ENCODE measurements at regions not wholly inside any gene's neighbourhood (a gene's known extent, or its start where the extent isn't known, plus 50 kb on each side); places are given as distances from the start of the nearest gene placed in this dataset.

- Histone ChIP-seq H3K4me3 (ENCODE audit: low read length in 3 of 3) (no peak overlapping the region), H3K9me3 (ENCODE audit: control insufficient read depth in 3 of 3, low read length in 3 of 3) (no peaks in the 10 kb centered on the region), H3K9ac (ENCODE audit: low read depth in 1 of 3, low read length in 3 of 3) (no peak overlapping the region), H3K27ac (ENCODE audit: low read depth, low read length) (no peak overlapping the region), H3K36me3 (ENCODE audit: control insufficient read depth in 3 of 3, insufficient read depth in 3 of 3, low read length in 3 of 3) (no peaks in the 10 kb centered on the region), H3K4me1 (ENCODE audit: control insufficient read depth in 3 of 3, insufficient read depth in 3 of 3, low read length in 3 of 3) (no peaks in the 10 kb centered on the region), H3K27me3 (ENCODE audit: control insufficient read depth in 3 of 3, insufficient read depth in 3 of 3, low read length in 3 of 3) (peaks cover 0 to 4% (median 0%) of the 10 kb centered on the region in 3 donors)
Observed at GRCh38 chr4:100070868-100071267, 119.4 kb downstream of the DDIT4L start.

GRCh38 chr4:100069207-100069606 is 119.1 kb upstream of the H2AZ1 start:
- Histone ChIP-seq H3K4me1 (ENCODE audit: control insufficient read depth in 3 of 3, insufficient read depth in 3 of 3, low read length in 3 of 3) (no peaks in the 10 kb centered on the region), H3K27ac (ENCODE audit: low read depth, low read length) (no peak overlapping the region), H3K9me3 (ENCODE audit: control insufficient read depth in 3 of 3, low read length in 3 of 3) (no peaks in the 10 kb centered on the region), H3K9ac (ENCODE audit: low read depth in 1 of 3, low read length in 3 of 3) (no peak overlapping the region), H3K4me3 (ENCODE audit: low read length in 3 of 3) (no peak overlapping the region), H3K27me3 (ENCODE audit: control insufficient read depth in 3 of 3, insufficient read depth in 3 of 3, low read length in 3 of 3) (peaks cover 0 to 4% (median 0%) of the 10 kb centered on the region in 3 donors), H3K36me3 (ENCODE audit: control insufficient read depth in 3 of 3, insufficient read depth in 3 of 3, low read length in 3 of 3) (no peaks in the 10 kb centered on the region)

- H3K36me3 ChIP-seq (ENCODE audit: control insufficient read depth in 3 of 3, insufficient read depth in 3 of 3, low read length in 3 of 3), result no peaks in the 10 kb centered on the region
- no peaks in the 10 kb centered on the region for H3K9me3 ChIP-seq (ENCODE audit: control insufficient read depth in 3 of 3, low read length in 3 of 3)
- H3K4me1 ChIP-seq (ENCODE audit: control insufficient read depth in 3 of 3, insufficient read depth in 3 of 3, low read length in 3 of 3), result no peaks in the 10 kb centered on the region
- no peak overlapping the region for H3K4me3 ChIP-seq (ENCODE audit: low read length in 3 of 3)
- peaks cover 0 to 4% (median 0%) of the 10 kb centered on the region in 3 donors for H3K27me3 ChIP-seq (ENCODE audit: control insufficient read depth in 3 of 3, insufficient read depth in 3 of 3, low read length in 3 of 3)
- H3K27ac ChIP-seq (ENCODE audit: low read depth, low read length), result no peak overlapping the region
- no peak overlapping the region for H3K9ac ChIP-seq (ENCODE audit: low read depth in 1 of 3, low read length in 3 of 3)
Observed at GRCh38 chr4:100067255-100067654, 117.2 kb upstream of the H2AZ1 start.

GRCh38 chr4:100063355-100063754 is 113.3 kb upstream of the H2AZ1 start:
- no peak overlapping the region for H3K9ac ChIP-seq (ENCODE audit: low read depth in 1 of 3, low read length in 3 of 3)
- no peaks in the 10 kb centered on the region for H3K27me3 ChIP-seq (ENCODE audit: control insufficient read depth in 3 of 3, insufficient read depth in 3 of 3, low read length in 3 of 3)
- H3K4me1 ChIP-seq (ENCODE audit: control insufficient read depth in 3 of 3, insufficient read depth in 3 of 3, low read length in 3 of 3), result no peaks in the 10 kb centered on the region
- H3K9me3 ChIP-seq (ENCODE audit: control insufficient read depth in 3 of 3, low read length in 3 of 3), result no peaks in the 10 kb centered on the region
- no peak overlapping the region for H3K4me3 ChIP-seq (ENCODE audit: low read length in 3 of 3)
- H3K36me3 ChIP-seq (ENCODE audit: control insufficient read depth in 3 of 3, insufficient read depth in 3 of 3, low read length in 3 of 3), result no peaks in the 10 kb centered on the region
- H3K27ac ChIP-seq (ENCODE audit: low read depth, low read length), result no peak overlapping the region

- Histone ChIP-seq H3K9ac (ENCODE audit: low read depth in 1 of 3, low read length in 3 of 3) (no peak overlapping the region), H3K27me3 (ENCODE audit: control insufficient read depth in 3 of 3, insufficient read depth in 3 of 3, low read length in 3 of 3) (no peaks in the 10 kb centered on the region), H3K4me1 (ENCODE audit: control insufficient read depth in 3 of 3, insufficient read depth in 3 of 3, low read length in 3 of 3) (no peaks in the 10 kb centered on the region)
Observed at GRCh38 chr4:100062921-100063320, 112.8 kb upstream of the H2AZ1 start.

GRCh38 chr4:100061835-100062234 is 111.8 kb upstream of the H2AZ1 start:
- no peak overlapping the region for H3K27ac ChIP-seq (ENCODE audit: low read depth, low read length)
- H3K9me3 ChIP-seq (ENCODE audit: control insufficient read depth in 3 of 3, low read length in 3 of 3), result no peaks in the 10 kb centered on the region
- no peaks in the 10 kb centered on the region for H3K4me1 ChIP-seq (ENCODE audit: control insufficient read depth in 3 of 3, insufficient read depth in 3 of 3, low read length in 3 of 3)
- no peaks in the 10 kb centered on the region for H3K36me3 ChIP-seq (ENCODE audit: control insufficient read depth in 3 of 3, insufficient read depth in 3 of 3, low read length in 3 of 3)
- H3K9ac ChIP-seq (ENCODE audit: low read depth in 1 of 3, low read length in 3 of 3), result no peak overlapping the region
- no peaks in the 10 kb centered on the region for H3K27me3 ChIP-seq (ENCODE audit: control insufficient read depth in 3 of 3, insufficient read depth in 3 of 3, low read length in 3 of 3)
- H3K4me3 ChIP-seq (ENCODE audit: low read length in 3 of 3), result no peak overlapping the region

More at GRCh38 chr4:100062921-100063320, 112.8 kb upstream of the H2AZ1 start:
- Histone ChIP-seq H3K27ac (ENCODE audit: low read depth, low read length) (no peak overlapping the region), H3K4me3 (ENCODE audit: low read length in 3 of 3) (no peak overlapping the region), H3K36me3 (ENCODE audit: control insufficient read depth in 3 of 3, insufficient read depth in 3 of 3, low read length in 3 of 3) (no peaks in the 10 kb centered on the region), H3K9me3 (ENCODE audit: control insufficient read depth in 3 of 3, low read length in 3 of 3) (no peaks in the 10 kb centered on the region)

GRCh38 chr4:100060765-100061416 is 110.8 kb upstream of the H2AZ1 start:
- no peaks in the 10 kb centered on the region for H3K27me3 ChIP-seq (ENCODE audit: control insufficient read depth in 3 of 3, insufficient read depth in 3 of 3, low read length in 3 of 3)
- H3K36me3 ChIP-seq (ENCODE audit: control insufficient read depth in 3 of 3, insufficient read depth in 3 of 3, low read length in 3 of 3), result no peaks in the 10 kb centered on the region
- H3K4me3 ChIP-seq (ENCODE audit: low read length in 3 of 3), result no peak overlapping the region
- H3K27ac ChIP-seq (ENCODE audit: low read depth, low read length), result no peak overlapping the region
- no peaks in the 10 kb centered on the region for H3K9me3 ChIP-seq (ENCODE audit: control insufficient read depth in 3 of 3, low read length in 3 of 3)
- H3K9ac ChIP-seq (ENCODE audit: low read depth in 1 of 3, low read length in 3 of 3), result no peak overlapping the region
- no peaks in the 10 kb centered on the region for H3K4me1 ChIP-seq (ENCODE audit: control insufficient read depth in 3 of 3, insufficient read depth in 3 of 3, low read length in 3 of 3)

- no peaks in the 10 kb centered on the region for H3K4me1 ChIP-seq (ENCODE audit: control insufficient read depth in 3 of 3, insufficient read depth in 3 of 3, low read length in 3 of 3)
- no peak overlapping the region for H3K27ac ChIP-seq (ENCODE audit: low read depth, low read length)
- H3K27me3 ChIP-seq (ENCODE audit: control insufficient read depth in 3 of 3, insufficient read depth in 3 of 3, low read length in 3 of 3), result no peaks in the 10 kb centered on the region
- no peak overlapping the region for H3K9ac ChIP-seq (ENCODE audit: low read depth in 1 of 3, low read length in 3 of 3)
- H3K9me3 ChIP-seq (ENCODE audit: control insufficient read depth in 3 of 3, low read length in 3 of 3), result no peaks in the 10 kb centered on the region
- H3K36me3 ChIP-seq (ENCODE audit: control insufficient read depth in 3 of 3, insufficient read depth in 3 of 3, low read length in 3 of 3), result no peaks in the 10 kb centered on the region
- no peak overlapping the region for H3K4me3 ChIP-seq (ENCODE audit: low read length in 3 of 3)
Observed at GRCh38 chr4:100059467-100059866, 109.4 kb upstream of the H2AZ1 start.

- no peak overlapping the region for H3K27ac ChIP-seq (ENCODE audit: low read depth, low read length)
- no peak overlapping the region for H3K4me3 ChIP-seq (ENCODE audit: low read length in 3 of 3)
- H3K4me1 ChIP-seq (ENCODE audit: control insufficient read depth in 3 of 3, insufficient read depth in 3 of 3, low read length in 3 of 3), result no peaks in the 10 kb centered on the region
- no peaks in the 10 kb centered on the region for H3K9me3 ChIP-seq (ENCODE audit: control insufficient read depth in 3 of 3, low read length in 3 of 3)
- no peaks in the 10 kb centered on the region for H3K27me3 ChIP-seq (ENCODE audit: control insufficient read depth in 3 of 3, insufficient read depth in 3 of 3, low read length in 3 of 3)
- no peak overlapping the region for H3K9ac ChIP-seq (ENCODE audit: low read depth in 1 of 3, low read length in 3 of 3)
- H3K36me3 ChIP-seq (ENCODE audit: control insufficient read depth in 3 of 3, insufficient read depth in 3 of 3, low read length in 3 of 3), result no peaks in the 10 kb centered on the region
Observed at GRCh38 chr4:100056701-100057100, 106.6 kb upstream of the H2AZ1 start.

- H3K4me3 ChIP-seq (ENCODE audit: low read length in 3 of 3), result no peak overlapping the region
- H3K9me3 ChIP-seq (ENCODE audit: control insufficient read depth in 3 of 3, low read length in 3 of 3), result no peaks in the 10 kb centered on the region
- no peaks in the 10 kb centered on the region for H3K4me1 ChIP-seq (ENCODE audit: control insufficient read depth in 3 of 3, insufficient read depth in 3 of 3, low read length in 3 of 3)
- no peak overlapping the region for H3K9ac ChIP-seq (ENCODE audit: low read depth in 1 of 3, low read length in 3 of 3)
- no peaks in the 10 kb centered on the region for H3K36me3 ChIP-seq (ENCODE audit: control insufficient read depth in 3 of 3, insufficient read depth in 3 of 3, low read length in 3 of 3)
- H3K27ac ChIP-seq (ENCODE audit: low read depth, low read length), result no peak overlapping the region
- H3K27me3 ChIP-seq (ENCODE audit: control insufficient read depth in 3 of 3, insufficient read depth in 3 of 3, low read length in 3 of 3), result no peaks in the 10 kb centered on the region
Observed at GRCh38 chr4:100054071-100054470, 104.0 kb upstream of the H2AZ1 start.

Data from skeletal muscle tissue (tissue), 3 donors.